Mucosa of descending colon (tissue), 3 donors: ENCODE measurements at regions not wholly inside any gene's neighbourhood (a gene's known extent, or its start where the extent isn't known, plus 50 kb on each side); places are given as distances from the start of the nearest gene placed in this dataset.

Experiments used
- ATAC-seq: fragments of 200-7000 bp; cut with Tn5 transposase; one replicate; pipeline ENCODE4 v1.9.1; 2020; ENCODE audit warnings: mild to moderate bottlenecking, moderate library complexity
- DNase-seq, 3 donors: peaks; one replicate each; pipeline ENCODE4 v3.0.0-alpha.2; 2020
- H3K36me3 ChIP-seq: fragments of 200-600 bp; one replicate; pipeline ENCODE4 v1.8.0; 2021; ENCODE audit warnings: low read depth, mild to moderate bottlenecking
- H3K4me1 ChIP-seq: fragments of 200-600 bp; one replicate; pipeline ENCODE4 v1.8.0; 2021; ENCODE audit warnings: low read depth, mild to moderate bottlenecking
- H3K4me3 ChIP-seq: fragments of 200-600 bp; one replicate; pipeline ENCODE4 v1.8.0; 2021; ENCODE audit warnings: mild to moderate bottlenecking
- H3K9me3 ChIP-seq: fragments of 200-600 bp; one replicate; pipeline ENCODE4 v1.8.0; 2021; ENCODE audit warnings: mild to moderate bottlenecking
- CTCF ChIP-seq: fragments of 200-600 bp; IDR thresholded peaks from one replicate; pipeline ENCODE4 v1.8.0; 2022; ENCODE audit warnings: antibody characterized with exemption, mild to moderate bottlenecking
- intact Hi-C, 2 donors: fragments of 100-400 bp; cut with DNase I in 1 of 2; cut with micrococcal nuclease in 1 of 2; formaldehyde crosslinking; loops; one replicate each; pipeline versions ENCODE4 v1.11.0 to v1.11.1; 2022; cut with DNase I, micrococcal nuclease
- donor health status: DM: no; HTN: no; CAD: no; lungs with moderate emphysema.
- donor health status: DM: no; HTN: no; CAD: no.
- donor health status: DM: no; HTN: yes; CAD: no.

GRCh38 chr7:106984034-106984433 is 60.5 kb upstream of the PRKAR2B start:
- no peaks in the 10 kb centered on the region for H3K9me3 ChIP-seq
- DNase-seq (no peak), ATAC-seq (no peak)
- no peak overlapping the region for H3K4me3 ChIP-seq
- H3K4me1 ChIP-seq, result no peaks in the 10 kb centered on the region
- H3K36me3 ChIP-seq, result no peaks in the 10 kb centered on the region
- intact Hi-C loops, result no loop called here
- no peak for TF ChIP-seq CTCF

- intact Hi-C loops, result no loop called here
- ATAC-seq (no peak), DNase-seq (no peak)
- H3K4me3 ChIP-seq, result no peak overlapping the region
- no peak for TF ChIP-seq CTCF
- H3K4me1 ChIP-seq, result no peaks in the 10 kb centered on the region
- no peaks in the 10 kb centered on the region for H3K9me3 ChIP-seq
- no peaks in the 10 kb centered on the region for H3K36me3 ChIP-seq
Observed at GRCh38 chr7:106986450-106986977, 58.0 kb upstream of the PRKAR2B start.

GRCh38 chr7:106987777-106988176 is 56.7 kb upstream of the PRKAR2B start:
- Histone ChIP-seq H3K36me3 (no peaks in the 10 kb centered on the region), H3K9me3 (no peaks in the 10 kb centered on the region), H3K4me1 (no peaks in the 10 kb centered on the region), H3K4me3 (no peak overlapping the region)
- ATAC-seq (no peak), DNase-seq (no peak)
- no peak for TF ChIP-seq CTCF
- intact Hi-C loops, result no loop called here

- ATAC-seq, result no peak
- no peak for DNase-seq
- H3K36me3 ChIP-seq, result no peaks in the 10 kb centered on the region
Observed at GRCh38 chr7:106992511-106992910, 52.0 kb upstream of the PRKAR2B start.

More at GRCh38 chr7:106992511-106992910, 52.0 kb upstream of the PRKAR2B start:
- Histone ChIP-seq H3K4me3 (no peak overlapping the region), H3K4me1 (no peaks in the 10 kb centered on the region), H3K9me3 (no peaks in the 10 kb centered on the region)
- intact Hi-C loops, result no loop called here
- TF ChIP-seq CTCF, result no peak
